Activated CD8-positive, alpha-beta memory T cell treated with anti-CD3 and anti-CD28 coated beads for 24 hours (primary cell): ENCODE measurements at regions not wholly inside any gene's neighbourhood (a gene's known extent, or its start where the extent isn't known, plus 50 kb on each side); places are given as distances from the start of the nearest gene placed in this dataset.
"Not testable (repeated sequence)": the region's sequence is repeated elsewhere in the genome, so short reads cannot be mapped to it uniquely, and the experiment has no call there.

Experiments used
- DNase-seq: peaks from one replicate; pipeline ENCODE4 v3.0.0-alpha.2; 2020

DNA sequence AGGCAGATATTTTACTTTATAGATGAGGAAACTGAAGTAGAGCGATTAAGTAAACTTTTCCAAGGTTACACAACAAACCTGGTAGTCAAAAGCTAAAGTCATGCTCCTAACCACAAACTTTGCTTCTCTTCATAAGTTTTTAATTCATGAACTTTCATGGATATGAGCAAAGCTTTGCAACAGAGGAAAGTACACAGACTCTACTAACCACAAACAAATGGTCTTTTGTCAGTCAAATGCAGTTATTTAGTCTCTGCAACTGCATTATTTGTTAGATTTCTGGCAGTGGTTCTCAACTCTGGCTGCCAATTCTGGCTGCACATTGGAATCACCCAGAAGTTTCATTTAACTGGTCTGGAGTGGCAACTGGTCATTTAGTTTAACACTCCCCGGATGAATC lies 140.6 kb upstream of the TMEM168 start:
- no peak for DNase-seq

- no peak for DNase-seq
Measured at GRCh38 chr7:112929421-112929820, 139.2 kb upstream of the TMEM168 start.

- DNase-seq, result no peak
Measured at GRCh38 chr7:112926018-112926417, 135.8 kb upstream of the TMEM168 start.

- DNase-seq, result not testable (repeated sequence)
Measured at GRCh38 chr7:112922546-112922945, 132.4 kb upstream of the TMEM168 start.

DNA sequence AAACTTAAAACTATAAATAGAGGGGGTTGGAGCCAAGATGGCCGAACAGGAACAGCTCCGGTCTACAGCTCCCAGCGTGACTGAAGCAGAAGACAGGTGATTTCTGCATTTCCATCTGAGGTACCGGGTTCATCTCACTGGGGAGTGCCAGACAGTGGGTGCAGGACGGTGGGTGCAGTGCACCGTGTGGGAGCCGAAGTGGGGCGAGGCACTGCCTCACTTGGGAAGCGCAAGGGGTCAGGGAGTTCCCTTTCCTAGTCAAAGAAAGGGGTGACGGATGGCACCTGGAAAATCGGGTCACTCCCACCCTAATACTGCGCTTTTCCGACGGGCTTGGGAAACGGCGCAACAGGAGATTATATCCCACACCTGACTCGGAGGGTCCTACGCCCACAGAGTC lies 126.2 kb upstream of the TMEM168 start:
- not testable (repeated sequence) for DNase-seq

DNA sequence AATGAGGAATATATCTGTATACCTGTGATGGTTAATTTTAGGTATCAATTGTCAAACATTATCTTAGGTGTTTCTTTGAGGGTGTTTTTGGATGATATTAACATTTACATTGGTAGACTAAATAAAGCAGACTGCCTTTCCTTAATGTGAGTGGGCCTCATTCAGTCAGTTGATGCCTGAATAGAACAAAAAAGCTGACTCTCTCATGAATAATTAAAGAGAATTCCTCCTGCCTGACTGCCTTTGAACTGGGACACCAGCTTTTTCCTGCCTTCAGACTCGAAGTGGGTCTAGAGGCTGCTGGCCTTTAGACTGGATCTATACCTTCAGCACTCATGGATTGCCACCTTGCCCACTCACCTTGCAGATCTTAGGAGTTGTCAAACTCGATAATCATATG lies 117.9 kb upstream of the TMEM168 start:
- DNase-seq, result no peak

- no peak for DNase-seq
Measured at GRCh38 chr7:112907658-112908057, 117.5 kb upstream of the TMEM168 start.

DNA sequence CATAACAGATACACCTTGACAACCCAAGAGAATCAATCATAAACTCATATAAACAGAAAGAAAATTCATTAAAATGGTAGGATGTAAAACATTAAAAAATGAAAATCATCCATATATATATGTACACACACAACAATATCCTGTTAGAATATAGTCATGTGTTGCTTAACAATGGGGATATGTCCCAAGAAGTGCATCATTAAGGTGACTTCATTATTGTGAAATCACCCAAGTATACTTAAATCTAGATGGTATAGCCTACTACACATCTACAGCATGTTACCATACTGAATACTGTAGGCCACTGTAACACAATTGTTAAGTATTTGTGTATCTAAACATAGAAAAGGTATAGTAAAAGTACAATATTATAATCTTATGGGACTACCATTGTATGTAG lies 115.8 kb upstream of the TMEM168 start:
- DNase-seq, result no peak

GRCh38 chr7:112905413-112905812 lies 115.2 kb upstream of the TMEM168 start:
- no peak for DNase-seq

- no peak for DNase-seq
Measured at GRCh38 chr7:112898432-112899290, 108.5 kb upstream of the TMEM168 start.

DNA sequence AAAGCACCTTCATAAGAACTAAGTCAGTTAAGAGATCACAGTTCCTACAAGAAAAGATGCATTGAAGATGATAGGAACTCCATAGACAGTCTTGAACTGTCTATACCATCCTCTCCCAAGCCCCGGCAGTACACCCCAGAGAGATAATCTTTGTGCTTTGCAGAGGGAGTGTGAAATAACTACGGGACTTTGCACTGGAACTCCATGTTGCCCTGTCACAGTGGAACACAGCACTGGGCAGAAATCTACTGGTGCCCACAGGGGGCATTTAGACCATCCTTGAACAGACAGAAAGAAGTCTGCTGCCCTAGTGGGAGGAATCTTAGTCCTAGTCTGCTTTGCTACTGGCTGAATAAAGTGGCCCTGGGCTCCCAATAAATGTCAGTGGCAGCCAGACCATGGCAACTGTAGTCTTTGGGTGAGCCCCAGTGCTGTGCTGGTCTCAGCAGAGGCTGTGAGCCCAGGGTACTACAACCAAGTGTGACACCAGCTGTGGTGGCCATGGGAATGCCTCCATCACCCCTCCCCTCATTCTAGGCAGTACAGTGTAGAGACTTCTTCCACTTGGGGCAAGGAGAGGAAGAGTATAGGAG lies 107.7 kb upstream of the TMEM168 start:
- DNase-seq, result no peak

GRCh38 chr7:112896026-112896601 lies 105.9 kb upstream of the TMEM168 start:
- DNase-seq, result no peak

- no peak for DNase-seq
Measured at GRCh38 chr7:112892263-112892662, 102.1 kb upstream of the TMEM168 start.

- DNase-seq, result no peak
Measured at GRCh38 chr7:112891698-112892097, 101.5 kb upstream of the TMEM168 start.

DNA sequence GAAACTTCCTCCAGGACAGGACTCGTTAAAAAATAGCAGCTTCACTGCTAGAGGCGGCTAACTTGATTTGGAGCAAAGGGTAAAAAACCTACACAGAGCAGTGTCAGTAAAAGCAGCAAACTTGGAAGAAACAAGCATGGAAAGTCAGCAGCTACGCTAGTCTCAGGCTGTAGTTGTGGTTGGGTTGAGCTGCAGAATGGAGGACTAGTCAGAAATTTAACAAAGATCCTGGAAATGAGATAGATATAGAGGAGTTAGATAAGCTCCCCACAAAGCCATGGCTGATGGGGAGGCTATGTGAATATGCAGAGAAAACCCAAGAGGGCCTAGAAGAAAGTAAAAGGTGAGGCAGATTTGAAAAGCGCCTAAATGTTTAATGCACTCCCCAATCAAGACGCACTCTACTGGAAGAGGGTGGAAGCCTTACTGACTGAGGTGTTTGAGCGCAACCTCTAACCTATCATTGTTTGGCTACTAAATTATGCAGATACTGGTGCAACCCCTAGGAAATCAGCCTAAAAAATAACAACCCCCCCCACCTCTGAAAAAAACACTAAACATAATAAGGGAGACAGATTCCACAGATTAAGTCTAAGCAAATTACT lies 99.7 kb upstream of the TMEM168 start:
- DNase-seq, result no peak

GRCh38 chr7:112889268-112889667 lies 99.1 kb upstream of the TMEM168 start:
- DNase-seq, result no peak

DNA sequence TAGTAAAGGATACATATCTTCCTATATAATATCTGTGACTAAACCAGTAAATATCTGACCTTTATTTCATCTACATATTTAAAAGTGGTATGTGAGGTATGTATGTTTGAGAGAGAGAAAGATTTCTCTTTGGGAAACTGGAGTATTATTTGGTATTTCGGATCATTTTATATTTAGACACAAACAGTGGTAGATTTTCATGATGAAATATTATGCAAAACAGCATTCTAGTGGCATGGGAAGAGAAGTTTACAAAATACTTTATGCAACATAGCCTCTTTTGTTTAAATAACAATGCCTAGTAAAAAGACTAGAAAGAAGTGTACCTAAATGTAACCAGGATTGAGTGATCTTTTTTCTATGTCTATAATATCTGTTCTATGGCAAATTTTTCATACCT lies 98.6 kb upstream of the TMEM168 start:
- no peak for DNase-seq

GRCh38 chr7:112887976-112888375 lies 97.8 kb upstream of the TMEM168 start:
- no peak for DNase-seq

DNA sequence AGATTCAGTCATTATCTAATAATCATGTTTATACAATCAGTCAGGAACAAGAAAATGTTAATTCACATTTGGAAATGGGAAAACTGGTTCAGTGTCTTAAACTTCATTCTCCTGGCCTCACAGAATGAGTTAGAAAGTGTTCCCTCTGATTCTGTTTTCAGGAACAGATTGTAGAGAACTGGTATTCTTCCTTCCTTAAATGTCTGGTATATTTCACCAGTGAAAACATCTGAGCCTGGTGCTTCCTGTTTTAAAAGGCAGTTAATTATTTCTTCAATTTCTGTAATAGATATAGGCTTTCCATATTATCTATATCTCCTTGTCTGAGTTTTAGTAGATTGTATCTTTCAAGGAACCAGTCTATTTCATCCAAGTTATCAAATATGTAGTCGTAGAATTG lies 97.1 kb upstream of the TMEM168 start:
- DNase-seq, result no peak

DNA sequence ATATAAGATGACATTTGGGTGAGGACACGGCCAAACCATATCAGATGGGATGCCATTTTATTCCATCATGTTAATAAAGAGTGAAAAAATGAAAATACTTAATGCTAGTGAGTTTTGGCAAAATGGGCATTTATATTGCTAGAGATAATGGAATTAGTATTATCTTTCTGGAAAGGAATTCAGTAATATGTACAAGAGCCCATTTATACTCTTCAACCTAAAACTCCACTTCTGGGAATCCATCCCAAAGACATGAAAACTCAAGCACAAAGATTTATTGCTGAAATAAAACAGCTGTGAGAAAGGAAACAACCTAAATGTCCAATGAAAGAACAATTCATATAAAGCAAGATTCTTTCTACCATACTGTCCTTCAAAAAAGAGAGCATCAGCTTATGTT lies 96.0 kb upstream of the TMEM168 start:
- DNase-seq, result no peak

- no peak for DNase-seq
Measured at GRCh38 chr7:112882991-112883390, 92.8 kb upstream of the TMEM168 start.

DNA sequence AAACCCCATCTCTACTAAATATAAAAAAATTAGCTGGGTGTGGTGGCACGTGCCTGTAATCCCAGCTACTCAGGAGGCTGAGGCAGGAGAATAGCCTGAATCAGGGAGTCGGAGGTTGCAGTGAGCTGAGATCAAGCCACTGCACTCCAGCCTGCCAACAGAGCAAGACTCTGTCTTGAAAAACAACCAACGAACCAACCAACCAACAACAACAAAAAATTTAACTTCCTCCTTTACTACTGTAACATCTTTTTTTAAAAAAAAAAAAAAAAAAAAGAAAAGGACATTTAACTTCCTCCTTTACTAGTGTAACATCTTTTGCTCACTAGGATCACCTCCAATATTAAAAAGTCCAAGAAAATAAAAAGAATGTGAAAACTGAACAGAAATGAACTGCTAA lies 92.3 kb upstream of the TMEM168 start:
- no peak for DNase-seq

DNA sequence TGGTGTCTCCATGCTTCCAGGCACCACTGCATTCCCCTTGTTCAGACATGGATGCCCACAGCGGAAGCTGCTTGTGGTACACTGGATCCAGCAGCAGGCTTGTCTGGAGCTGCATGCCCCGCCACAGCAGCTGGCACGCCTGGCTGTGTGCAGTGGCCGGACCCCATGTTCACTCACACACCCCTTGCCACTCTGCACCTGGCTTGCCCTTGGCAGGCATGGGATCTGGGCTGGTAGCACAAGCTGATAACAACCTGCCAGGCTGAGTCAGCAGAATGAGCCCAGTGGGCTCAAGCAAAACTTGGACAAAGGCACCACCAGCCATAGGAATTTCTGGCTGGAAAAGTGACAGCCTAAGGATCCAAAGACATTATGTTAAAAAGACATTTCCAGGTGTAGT lies 91.8 kb upstream of the TMEM168 start:
- no peak for DNase-seq
